SH-SY5Y (cell line): ENCODE measurements at regions not wholly inside any gene's neighbourhood (a gene's known extent, or its start where the extent isn't known, plus 50 kb on each side); places are given as distances from the start of the nearest gene placed in this dataset.

Experiments
- GATA2 ChIP-seq: IDR thresholded peaks from 2 replicates; pipeline ENCODE4 v1.6.1; 2011; ENCODE audit warnings: mild to moderate bottlenecking, low read depth, low read length
- GATA3 ChIP-seq: IDR thresholded peaks from 2 replicates; pipeline ENCODE4 v1.6.1; 2011; ENCODE audit warnings: low read depth, mild to moderate bottlenecking, low read length, moderate library complexity

- TF ChIP-seq GATA3: no peak
- no peak for TF ChIP-seq GATA2
These were observed 577.8 kb downstream of the ETV1 start for GRCh38 chr7:13411636-13412035.

- TF ChIP-seq GATA2 (no peak), GATA3 (no peak)
These were observed 575.3 kb downstream of the ETV1 start for GRCh38 chr7:13414181-13414580.

GRCh38 chr7:13414661-13415107, 574.8 kb downstream of the ETV1 start:
- TF ChIP-seq GATA2 (no peak), GATA3 (no peak)

- TF ChIP-seq GATA3 (no peak), GATA2 (no peak)
These were observed 573.4 kb downstream of the ETV1 start for GRCh38 chr7:13416071-13416470.

GRCh38 chr7:13416544-13416943, 572.9 kb downstream of the ETV1 start:
- TF ChIP-seq GATA2 (no peak), GATA3 (no peak)

- TF ChIP-seq GATA3: no peak
These were observed 568.7 kb downstream of the ETV1 start for GRCh38 chr7:13420726-13421125.

GRCh38 chr7:13421776-13422175, 567.7 kb downstream of the ETV1 start:
- no peak for TF ChIP-seq GATA3

- no peak for TF ChIP-seq GATA2
These were observed 555.5 kb downstream of the ETV1 start for GRCh38 chr7:13433946-13434345.

- TF ChIP-seq GATA3: no peak
- no peak for TF ChIP-seq GATA2
These were observed 547.2 kb downstream of the ETV1 start for GRCh38 chr7:13442226-13442625.

GRCh38 chr7:13447637-13448036, 541.8 kb downstream of the ETV1 start:
- TF ChIP-seq GATA3 (no peak), GATA2 (no peak)

- no peak for TF ChIP-seq GATA3
- no peak for TF ChIP-seq GATA2
These were observed 541.2 kb downstream of the ETV1 start for GRCh38 chr7:13448243-13448642.

- TF ChIP-seq GATA2: no peak
- TF ChIP-seq GATA3: no peak
These were observed 540.0 kb downstream of the ETV1 start for GRCh38 chr7:13449460-13449859.

- no peak for TF ChIP-seq GATA2
- TF ChIP-seq GATA3: no peak
These were observed 534.4 kb downstream of the ETV1 start for GRCh38 chr7:13454916-13455592.

- TF ChIP-seq GATA3 (no peak), GATA2 (no peak)
These were observed 531.7 kb downstream of the ETV1 start for GRCh38 chr7:13457790-13458189.

GRCh38 chr7:13466874-13467547, 522.5 kb downstream of the ETV1 start:
- TF ChIP-seq GATA2 (peak; percentile 91), GATA3 (peak; percentile 96)
